Breast epithelium (tissue), 3 donors: ENCODE measurements at regions not wholly inside any gene's neighbourhood (a gene's known extent, or its start where the extent isn't known, plus 50 kb on each side); places are given as distances from the start of the nearest gene placed in this dataset.

Source experiments
- CTCF ChIP-seq, 3 donors: fragments of 450-650 bp; IDR thresholded peaks; one replicate each; pipeline ENCODE4 v1.5.1; 2016 to 2017; ENCODE audit warnings: antibody characterized with exemption in 3 of 3, mild to moderate bottlenecking in 3 of 3, moderate library complexity in 3 of 3
- POLR2A ChIP-seq: fragments of 450-650 bp; IDR thresholded peaks from one replicate; pipeline ENCODE4 v1.6.1; 2016; ENCODE audit warnings: antibody characterized with exemption, mild to moderate bottlenecking, moderate library complexity

- no peak for TF ChIP-seq CTCF (IDR thresholded peaks at IDR 0.05)
- TF ChIP-seq POLR2A: no peak
Measured at GRCh38 chr3:3992312-3992874, 193.2 kb downstream of the LRRN1 start.
